CD4-positive, CD25-positive, alpha-beta regulatory T cell (primary cell): ENCODE measurements at regions not wholly inside any gene's neighbourhood (a gene's known extent, or its start where the extent isn't known, plus 50 kb on each side); places are given as distances from the start of the nearest gene placed in this dataset.

ENCODE experiments used
- ATAC-seq, 2 donors: fragments of 150-1000 bp; cut with Tn5 transposase; one replicate each; pipeline ENCODE4 v1.10.0; 2021; ENCODE audit warnings: low read depth in 2 of 2, moderate number of reproducible peaks in 2 of 2, moderate library complexity in 1 of 2
- DNase-seq, 3 donors: peaks; one replicate each; pipeline versions ENCODE4 v3.0.0 to v3.0.0-alpha.2; 2012 to 2022; ENCODE audit warnings: mixed read lengths in 1 of 3
- H3K27ac ChIP-seq: one replicate; pipeline ENCODE4 v1.7.0; 2013; ENCODE audit warnings: mild to moderate bottlenecking, low read length; ENCODE audit not compliant: insufficient read depth, poor library complexity, severe bottlenecking
- H3K27me3 ChIP-seq: one replicate; pipeline ENCODE4 v1.7.0; 2013; ENCODE audit warnings: low read length; ENCODE audit not compliant: control insufficient read depth, insufficient read depth
- H3K36me3 ChIP-seq: one replicate; pipeline ENCODE4 v1.7.0; 2013; ENCODE audit warnings: mild to moderate bottlenecking, low read length, moderate library complexity; ENCODE audit not compliant: control insufficient read depth, insufficient read depth
- H3K4me1 ChIP-seq: 2 replicates; pipeline ENCODE4 v1.7.0; 2013; ENCODE audit warnings: mild to moderate bottlenecking, low read length; ENCODE audit not compliant: insufficient read depth, control insufficient read depth, poor library complexity, severe bottlenecking
- H3K4me3 ChIP-seq: one replicate; pipeline ENCODE4 v1.7.0; 2013; ENCODE audit warnings: low read depth, mild to moderate bottlenecking, low read length, moderate library complexity
- H3K9me3 ChIP-seq, 2 experiments: 1 replicate in 1 of 2; 2 replicates in 1 of 2; pipeline ENCODE4 v1.7.0; 2013; ENCODE audit warnings: low read length in 2 of 2, mild to moderate bottlenecking in 1 of 2, moderate library complexity in 1 of 2; ENCODE audit not compliant: control insufficient read depth in 2 of 2
- H3K27ac Mint-ChIP-seq, 3 donors: one replicate each; pipeline ENCODE4 v1.8.0; 2020 to 2022; ENCODE audit warnings: mild to moderate bottlenecking in 3 of 3, mixed read lengths in 3 of 3, moderate library complexity in 2 of 3
- H3K27me3 Mint-ChIP-seq: one replicate; pipeline ENCODE4 v1.8.0; 2022; ENCODE audit warnings: mild to moderate bottlenecking, mixed read lengths
- H3K36me3 Mint-ChIP-seq: one replicate; pipeline ENCODE4 v1.8.0; 2020; ENCODE audit warnings: mixed read lengths
- H3K4me1 Mint-ChIP-seq, 4 donors: one replicate each; pipeline ENCODE4 v1.8.0; 2020 to 2022; ENCODE audit warnings: mixed read lengths in 4 of 4, mild to moderate bottlenecking in 1 of 4
- H3K4me3 Mint-ChIP-seq, 4 donors: one replicate each; pipeline ENCODE4 v1.8.0; 2020 to 2022; ENCODE audit warnings: mild to moderate bottlenecking in 4 of 4, mixed read lengths in 4 of 4, moderate library complexity in 3 of 4
- H3K9me3 Mint-ChIP-seq, 7 donors: one replicate each; pipeline ENCODE4 v1.8.0; 2020 to 2022; ENCODE audit warnings: mixed read lengths in 7 of 7, mild to moderate bottlenecking in 3 of 7, moderate library complexity in 2 of 7

GRCh38 chr4:96103086-96103485 lies 263.2 kb downstream of the PDHA2 start:
- H3K9me3 Mint-ChIP-seq, result peaks cover 0 to 21% (median 5%) of the 10 kb centered on the region in 7 donors
- no peaks in the 10 kb centered on the region for H3K27me3 Mint-ChIP-seq
- Histone ChIP-seq H3K9me3 (peaks cover 0 to 10% of the 10 kb centered on the region in 2 experiments), H3K36me3 (no peaks in the 10 kb centered on the region), H3K27me3 (no peaks in the 10 kb centered on the region), H3K4me3 (no peak overlapping the region), H3K4me1 (no peaks in the 10 kb centered on the region), H3K27ac (no peak overlapping the region)
- no peaks in the 10 kb centered on the region for H3K36me3 Mint-ChIP-seq
- no peaks in the 10 kb centered on the region for H3K4me1 Mint-ChIP-seq
- no peak for DNase-seq
- no peak for ATAC-seq
- H3K4me3 Mint-ChIP-seq, result no peak overlapping the region
- no peak overlapping the region for H3K27ac Mint-ChIP-seq

- DNase-seq (no peak), ATAC-seq (no peak)
- Mint-ChIP-seq H3K9me3 (peaks cover 0 to 15% (median 0%) of the 10 kb centered on the region in 7 donors), H3K27me3 (no peaks in the 10 kb centered on the region), H3K36me3 (no peaks in the 10 kb centered on the region), H3K27ac (no peak overlapping the region), H3K4me1 (no peaks in the 10 kb centered on the region), H3K4me3 (no peak overlapping the region)
- H3K36me3 ChIP-seq, result no peaks in the 10 kb centered on the region
- no peak overlapping the region for H3K27ac ChIP-seq
- H3K27me3 ChIP-seq, result no peaks in the 10 kb centered on the region
- no peak overlapping the region for H3K4me3 ChIP-seq
- H3K4me1 ChIP-seq, result no peaks in the 10 kb centered on the region
- peaks cover 0 to 5% of the 10 kb centered on the region in 2 experiments for H3K9me3 ChIP-seq
These were observed 268.3 kb downstream of the PDHA2 start for GRCh38 chr4:96108146-96108545.

DNA sequence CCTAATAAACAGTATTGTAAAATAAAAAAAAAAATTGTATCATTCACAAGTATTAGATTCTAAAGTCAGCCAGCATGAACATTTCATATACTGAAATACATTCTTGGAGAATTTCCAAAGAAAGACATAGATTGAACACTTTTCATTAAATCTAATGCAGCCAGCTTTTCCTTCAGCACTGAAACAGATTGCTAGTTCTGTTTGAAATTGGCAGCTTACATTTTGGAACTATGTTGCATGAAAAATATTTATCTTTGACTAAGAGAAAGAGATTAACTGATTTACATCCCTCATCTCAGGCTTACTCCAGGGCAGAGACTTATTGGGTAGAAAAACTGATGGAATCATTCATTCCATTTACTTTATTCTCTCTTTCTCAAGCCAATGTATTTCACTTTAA lies 272.7 kb downstream of the PDHA2 start:
- Mint-ChIP-seq H3K36me3 (no peaks in the 10 kb centered on the region), H3K9me3 (peaks cover 0 to 18% (median 3%) of the 10 kb centered on the region in 7 donors), H3K27ac (no peak overlapping the region), H3K4me1 (no peaks in the 10 kb centered on the region), H3K4me3 (no peak overlapping the region), H3K27me3 (no peaks in the 10 kb centered on the region)
- Histone ChIP-seq H3K27me3 (no peaks in the 10 kb centered on the region), H3K4me3 (no peak overlapping the region), H3K9me3 (no peaks in the 10 kb centered on the region), H3K36me3 (no peaks in the 10 kb centered on the region), H3K27ac (no peak overlapping the region), H3K4me1 (no peaks in the 10 kb centered on the region)
- ATAC-seq (no peak), DNase-seq (no peak)

GRCh38 chr4:96120206-96120605 lies 280.3 kb downstream of the PDHA2 start:
- DNase-seq (no peak), ATAC-seq (no peak)
- no peaks in the 10 kb centered on the region for H3K27me3 Mint-ChIP-seq
- no peaks in the 10 kb centered on the region for H3K4me1 Mint-ChIP-seq
- H3K36me3 ChIP-seq, result no peaks in the 10 kb centered on the region
- no peak overlapping the region for H3K4me3 ChIP-seq
- no peak overlapping the region for H3K27ac ChIP-seq
- no peak overlapping the region for H3K4me3 Mint-ChIP-seq
- H3K4me1 ChIP-seq, result no peaks in the 10 kb centered on the region
- H3K9me3 Mint-ChIP-seq, result peaks cover 0 to 11% (median 4%) of the 10 kb centered on the region in 7 donors
- no peaks in the 10 kb centered on the region for H3K27me3 ChIP-seq
- H3K9me3 ChIP-seq, result no peaks in the 10 kb centered on the region
- H3K36me3 Mint-ChIP-seq, result no peaks in the 10 kb centered on the region
- H3K27ac Mint-ChIP-seq, result no peak overlapping the region

GRCh38 chr4:96126227-96126626 lies 286.3 kb downstream of the PDHA2 start:
- H3K36me3 ChIP-seq, result no peaks in the 10 kb centered on the region
- H3K9me3 Mint-ChIP-seq, result peaks cover 0 to 12% (median 2%) of the 10 kb centered on the region in 7 donors
- peaks cover 0 to 3% of the 10 kb centered on the region in 2 experiments for H3K9me3 ChIP-seq
- H3K4me3 ChIP-seq, result no peak overlapping the region
- no peaks in the 10 kb centered on the region for H3K4me1 Mint-ChIP-seq
- no peak overlapping the region for H3K4me3 Mint-ChIP-seq
- no peak for ATAC-seq
- H3K27me3 ChIP-seq, result no peaks in the 10 kb centered on the region
- no peak for DNase-seq
- H3K27ac Mint-ChIP-seq, result no peak overlapping the region
- H3K27ac ChIP-seq, result no peak overlapping the region
- H3K27me3 Mint-ChIP-seq, result no peaks in the 10 kb centered on the region
- H3K36me3 Mint-ChIP-seq, result no peaks in the 10 kb centered on the region
- no peaks in the 10 kb centered on the region for H3K4me1 ChIP-seq

DNA sequence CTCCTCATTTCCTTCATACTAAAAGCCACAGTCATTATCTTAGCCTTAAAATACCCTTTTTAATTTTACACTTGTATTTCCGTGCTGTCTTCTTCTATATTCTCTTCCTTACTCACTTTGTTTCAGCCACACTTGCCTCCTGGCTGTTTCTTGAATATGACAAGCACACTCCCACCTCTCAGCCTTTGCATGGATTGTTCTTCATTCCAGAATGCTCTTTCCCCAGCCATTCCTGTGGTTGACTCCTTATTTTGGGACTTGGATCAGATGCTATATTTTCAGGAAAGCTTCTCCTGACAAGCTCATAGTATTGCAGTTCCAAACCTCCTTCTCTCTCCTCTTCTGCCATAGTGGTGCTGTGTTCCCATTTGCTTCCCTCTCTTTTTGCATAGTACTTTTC lies 291.3 kb downstream of the PDHA2 start:
- Mint-ChIP-seq H3K4me3 (no peak overlapping the region), H3K4me1 (no peaks in the 10 kb centered on the region), H3K27ac (no peak overlapping the region), H3K36me3 (no peaks in the 10 kb centered on the region), H3K27me3 (no peaks in the 10 kb centered on the region), H3K9me3 (peaks cover 0 to 5% (median 2%) of the 10 kb centered on the region in 7 donors)
- Histone ChIP-seq H3K36me3 (no peaks in the 10 kb centered on the region), H3K4me1 (no peaks in the 10 kb centered on the region), H3K27me3 (no peaks in the 10 kb centered on the region), H3K4me3 (no peak overlapping the region), H3K9me3 (peaks cover 0 to 3% of the 10 kb centered on the region in 2 experiments), H3K27ac (no peak overlapping the region)
- no peak for ATAC-seq
- no peak for DNase-seq

- H3K4me3 ChIP-seq, result no peak overlapping the region
- Mint-ChIP-seq H3K27ac (no peak overlapping the region), H3K4me3 (no peak overlapping the region), H3K27me3 (no peaks in the 10 kb centered on the region), H3K4me1 (no peaks in the 10 kb centered on the region), H3K9me3 (peaks cover 0 to 5% (median 2%) of the 10 kb centered on the region in 7 donors), H3K36me3 (no peaks in the 10 kb centered on the region)
- no peak for DNase-seq
- H3K27ac ChIP-seq, result no peak overlapping the region
- H3K9me3 ChIP-seq, result no peaks in the 10 kb centered on the region
- H3K27me3 ChIP-seq, result no peaks in the 10 kb centered on the region
- H3K4me1 ChIP-seq, result no peaks in the 10 kb centered on the region
- no peak for ATAC-seq
- H3K36me3 ChIP-seq, result no peaks in the 10 kb centered on the region
These were observed 294.9 kb downstream of the PDHA2 start for GRCh38 chr4:96134806-96135205.

GRCh38 chr4:96136056-96136455 lies 296.2 kb downstream of the PDHA2 start:
- ATAC-seq, result no peak
- Mint-ChIP-seq H3K27me3 (no peaks in the 10 kb centered on the region), H3K27ac (peak overlapping the region in 1 of 3 donors; percentile 84), H3K9me3 (peaks cover 0 to 5% (median 2%) of the 10 kb centered on the region in 7 donors), H3K4me1 (no peaks in the 10 kb centered on the region), H3K36me3 (no peaks in the 10 kb centered on the region), H3K4me3 (no peak overlapping the region)
- no peaks in the 10 kb centered on the region for H3K4me1 ChIP-seq
- H3K4me3 ChIP-seq, result no peak overlapping the region
- H3K9me3 ChIP-seq, result no peaks in the 10 kb centered on the region
- H3K27me3 ChIP-seq, result no peaks in the 10 kb centered on the region
- H3K36me3 ChIP-seq, result no peaks in the 10 kb centered on the region
- no peak overlapping the region for H3K27ac ChIP-seq
- no peak for DNase-seq
